SHP77 (cell line): ENCODE measurements at regions not wholly inside any gene's neighbourhood (a gene's known extent, or its start where the extent isn't known, plus 50 kb on each side); places are given as distances from the start of the nearest gene placed in this dataset.

ENCODE experiments used
- DNase-seq, 2 experiments: peaks; one replicate each; lab custom pipeline; 2025; lab: John Stamatoyannopoulos, UW

DNA sequence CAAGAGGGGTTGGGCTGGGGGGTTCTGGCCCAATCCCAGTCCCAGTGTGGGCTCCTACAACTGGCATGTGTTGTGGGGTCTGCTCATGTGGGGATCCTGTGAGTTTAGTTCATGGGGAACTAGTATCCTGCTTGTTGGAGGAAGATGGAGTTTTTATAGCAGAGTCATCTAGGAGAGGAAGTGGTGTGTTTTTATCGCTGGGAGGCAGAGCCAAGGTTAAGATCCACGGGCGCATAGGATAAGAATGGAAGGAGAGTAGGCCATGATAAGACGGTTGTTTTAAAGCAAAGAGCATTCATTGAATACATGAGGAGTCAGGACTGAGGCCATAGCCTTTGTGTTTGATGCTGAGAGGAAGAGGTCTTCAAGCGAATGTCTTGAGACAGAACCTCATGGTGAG lies 211.6 kb upstream of the COBL start:
- DNase-seq: no peak

DNA sequence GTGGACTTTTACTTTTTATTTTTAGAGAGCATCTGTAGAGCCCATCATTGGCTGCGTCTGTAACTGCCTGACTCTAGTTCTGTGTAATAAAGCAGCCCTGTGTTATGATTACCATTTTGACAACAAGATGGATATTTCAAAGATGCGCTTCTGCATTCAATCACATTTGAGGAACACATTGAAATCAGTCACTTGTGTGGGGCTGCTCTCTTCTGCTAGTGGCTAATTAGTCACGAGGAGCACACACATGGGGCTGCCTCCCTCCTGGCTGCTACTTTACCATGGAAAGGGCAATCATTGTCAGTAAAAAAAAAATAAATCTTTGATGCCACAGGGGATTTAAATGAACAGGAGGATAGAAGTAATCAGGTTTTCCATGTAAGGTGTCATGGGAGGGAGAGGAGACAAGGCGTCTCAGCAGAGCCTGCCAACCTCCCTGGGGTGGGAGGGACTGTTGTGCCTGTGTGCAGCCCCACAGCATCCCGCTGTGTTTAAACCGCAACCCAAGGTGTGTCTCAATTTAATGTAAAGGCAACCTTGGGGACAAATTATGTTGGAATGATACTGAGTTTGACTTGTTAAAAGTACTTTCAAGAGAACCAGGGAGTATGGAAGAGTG lies 205.2 kb upstream of the COBL start:
- DNase-seq: no peak

DNA sequence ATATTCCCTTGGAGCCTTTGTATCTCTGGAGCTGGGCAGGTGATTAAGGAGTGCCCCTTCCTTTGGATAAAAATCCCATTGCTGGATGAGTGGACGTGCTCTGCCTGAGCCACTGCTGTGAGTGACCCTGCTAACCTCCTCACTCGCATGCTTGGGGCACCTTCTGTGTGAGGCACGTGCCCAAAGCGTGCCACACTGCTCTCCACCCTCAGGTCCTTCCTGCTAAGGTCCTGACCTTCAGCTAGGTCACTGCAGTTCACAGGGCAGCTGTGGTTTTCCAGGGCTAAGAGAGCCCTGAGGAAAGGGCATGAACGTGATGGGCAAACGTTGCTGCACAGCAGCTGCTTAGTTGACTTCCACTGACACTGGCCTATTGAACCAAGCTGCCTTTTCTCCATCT lies 204.4 kb upstream of the COBL start:
- DNase-seq: no peak

DNA sequence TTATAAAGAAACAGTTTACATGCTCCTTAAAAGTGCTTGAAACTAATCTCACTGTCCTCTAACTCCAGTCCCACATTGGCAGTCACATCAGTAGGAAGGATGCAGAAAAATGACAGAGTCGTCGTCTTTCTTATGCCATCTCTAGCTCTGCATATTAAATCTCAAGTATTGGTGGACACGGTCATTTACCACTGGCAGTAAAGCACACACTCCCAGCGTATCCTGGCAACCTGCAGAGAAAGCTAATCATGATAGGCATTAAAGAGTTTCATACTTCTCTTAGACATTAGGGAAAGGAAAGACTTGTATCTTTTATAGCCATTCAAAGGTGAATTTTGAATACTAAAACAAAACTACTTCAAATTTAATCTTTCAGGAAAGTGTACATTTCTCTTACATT lies 202.0 kb upstream of the COBL start:
- no peak for DNase-seq

DNA sequence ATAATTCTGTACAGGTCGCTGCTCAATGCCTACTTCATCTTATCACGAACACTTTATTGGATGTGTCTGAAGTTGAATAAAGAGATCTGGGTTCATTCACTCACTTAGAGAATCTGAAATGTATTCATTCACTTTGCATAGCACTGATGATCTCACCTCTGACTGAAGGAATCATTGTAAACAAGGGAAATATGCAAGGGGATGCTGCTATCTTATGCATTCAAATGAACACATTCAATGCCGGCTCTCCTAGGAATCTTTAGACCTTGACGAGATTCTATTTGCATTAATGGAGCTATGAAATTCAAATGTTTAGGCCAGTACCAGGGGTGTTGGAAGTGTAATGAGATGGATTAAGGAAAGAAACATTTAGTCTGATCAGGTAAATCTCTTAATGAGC lies 200.6 kb upstream of the COBL start:
- DNase-seq: no peak

DNA sequence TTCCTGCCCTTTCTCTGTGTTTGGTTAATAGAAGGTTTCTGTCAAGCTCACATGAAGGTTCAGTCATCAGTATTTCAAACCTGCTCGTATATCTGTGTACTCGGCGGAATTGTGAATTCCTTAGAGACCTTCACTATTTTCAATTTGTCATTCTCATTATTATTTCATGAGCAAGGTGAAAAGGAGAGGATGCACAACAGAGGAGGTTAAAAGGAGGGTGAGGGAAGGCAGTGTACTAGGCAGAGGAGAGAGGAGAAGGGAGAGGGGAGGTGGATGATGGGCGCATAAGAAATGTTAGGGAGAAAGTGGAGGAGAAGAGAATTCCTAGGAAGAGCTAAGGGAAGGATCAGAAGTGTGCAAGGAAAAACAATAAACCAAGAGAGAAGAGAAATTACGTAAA lies 185.0 kb upstream of the COBL start:
- DNase-seq: no peak

DNA sequence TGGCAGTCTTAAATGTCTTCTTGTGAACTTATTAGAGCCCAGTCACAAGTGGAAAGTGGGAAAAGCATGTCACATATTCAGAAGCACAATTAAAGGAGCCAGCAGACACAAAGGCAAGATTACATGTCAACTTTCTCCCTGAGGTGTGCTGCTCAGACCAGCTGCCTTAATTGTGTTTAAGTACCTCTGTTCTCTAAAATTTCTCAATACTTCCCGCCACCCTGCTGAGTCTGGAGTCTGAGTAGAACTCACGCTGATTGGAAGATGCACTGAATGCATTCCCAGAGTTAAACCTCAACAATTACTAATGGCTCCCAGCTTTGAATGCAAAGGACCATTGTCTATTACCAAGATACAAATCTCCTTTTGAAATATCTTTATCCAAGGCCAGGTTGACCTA lies 166.4 kb upstream of the COBL start:
- no peak for DNase-seq

DNA sequence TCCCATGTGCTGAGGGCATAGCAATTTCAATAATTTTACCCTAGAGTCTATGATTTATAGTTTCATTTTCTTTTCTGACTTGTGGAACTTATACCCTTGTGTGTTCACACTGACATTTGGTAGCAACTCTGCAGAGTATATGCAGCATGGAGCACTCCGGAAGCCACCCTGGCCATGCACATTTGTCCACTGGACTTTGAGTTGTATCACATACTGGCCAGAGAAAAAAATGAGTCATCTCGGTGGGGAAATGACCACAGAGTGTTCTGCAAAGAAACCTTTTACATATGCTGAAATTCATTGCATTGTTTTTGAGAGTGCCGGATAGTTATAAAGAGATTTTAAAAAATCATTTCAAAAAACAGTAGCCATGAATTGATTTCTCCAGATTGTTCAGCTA lies 164.8 kb upstream of the COBL start:
- DNase-seq: no peak

DNA sequence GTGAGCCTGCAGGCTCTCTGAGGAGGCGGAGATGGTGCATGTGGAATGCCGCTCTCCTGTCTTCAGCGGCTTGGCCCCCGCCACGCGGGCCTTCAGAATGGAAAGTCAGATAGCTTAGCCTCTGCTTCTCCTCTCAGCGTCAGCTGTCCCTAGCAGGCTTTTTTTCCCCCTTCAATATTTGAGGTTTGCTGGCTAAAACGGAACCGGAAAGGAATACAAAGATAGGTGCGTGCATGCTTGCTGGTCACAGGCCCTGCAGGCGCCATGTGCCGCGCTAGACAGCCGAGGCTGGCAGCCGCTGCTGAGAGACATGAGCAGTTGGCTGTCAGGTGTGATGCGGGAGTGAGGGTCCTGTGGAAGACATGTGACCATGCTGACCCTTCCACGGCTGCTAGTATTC lies 161.2 kb upstream of the COBL start:
- no peak for DNase-seq

DNA sequence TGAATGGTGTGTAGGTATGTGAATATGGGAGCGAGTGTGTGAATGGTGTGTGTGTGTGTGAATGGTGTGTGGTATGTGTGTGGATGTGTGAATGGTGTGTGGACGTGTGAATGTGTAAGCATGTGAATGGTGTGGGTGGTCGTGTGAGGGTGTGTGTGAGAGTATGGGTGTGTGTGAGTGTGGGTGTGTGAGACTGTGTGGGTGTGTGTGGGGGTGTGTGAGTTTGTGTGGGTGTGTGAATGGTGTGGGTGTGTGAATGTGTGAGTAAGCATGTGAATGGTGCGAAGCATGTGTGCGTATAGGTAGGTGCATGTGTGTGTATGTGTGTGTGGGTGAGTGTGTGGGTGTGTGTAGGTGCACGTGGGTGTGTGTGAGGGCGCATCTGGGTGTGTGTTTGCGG lies 160.7 kb upstream of the COBL start:
- no peak for DNase-seq

DNA sequence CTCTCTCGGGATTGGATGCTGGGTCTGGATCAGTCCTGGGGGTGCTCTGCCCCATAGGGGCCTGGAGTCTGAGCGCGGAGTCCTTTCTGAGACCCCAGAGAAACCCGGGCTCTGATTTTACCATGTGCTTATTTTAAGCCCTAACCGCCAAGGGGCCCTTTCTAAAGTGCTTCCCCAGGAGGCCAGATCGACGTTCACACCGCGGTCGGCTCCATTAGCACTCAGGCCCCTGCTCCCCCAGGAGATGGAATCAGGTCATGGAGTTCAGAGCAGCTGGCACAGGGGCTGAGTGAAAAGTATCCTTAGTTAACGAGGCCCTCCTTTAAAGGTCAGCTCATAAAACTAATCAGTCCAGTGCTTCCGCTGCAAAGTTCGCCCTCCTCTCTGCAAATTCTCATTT lies 159.4 kb upstream of the COBL start:
- no peak for DNase-seq

DNA sequence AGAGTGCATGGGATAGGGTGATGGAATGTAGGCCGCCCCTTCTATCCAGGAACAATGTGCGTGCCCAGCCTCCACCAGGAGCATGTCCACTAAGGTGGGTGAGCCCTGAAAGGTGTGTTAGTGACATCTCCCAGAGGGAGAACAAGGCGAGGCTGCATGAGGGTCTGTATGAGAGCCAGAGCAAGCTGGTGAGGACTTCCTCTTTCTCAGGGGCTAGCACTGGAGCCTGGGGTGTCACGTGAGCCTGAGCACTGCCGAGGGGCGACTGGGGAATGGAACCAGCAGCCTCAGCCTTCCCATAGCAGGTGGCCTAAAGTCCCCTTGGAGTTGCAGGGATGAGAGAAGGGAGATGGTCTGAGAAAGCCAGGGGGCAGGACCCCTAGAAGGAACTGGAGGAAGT lies 156.3 kb upstream of the COBL start:
- no peak for DNase-seq

DNA sequence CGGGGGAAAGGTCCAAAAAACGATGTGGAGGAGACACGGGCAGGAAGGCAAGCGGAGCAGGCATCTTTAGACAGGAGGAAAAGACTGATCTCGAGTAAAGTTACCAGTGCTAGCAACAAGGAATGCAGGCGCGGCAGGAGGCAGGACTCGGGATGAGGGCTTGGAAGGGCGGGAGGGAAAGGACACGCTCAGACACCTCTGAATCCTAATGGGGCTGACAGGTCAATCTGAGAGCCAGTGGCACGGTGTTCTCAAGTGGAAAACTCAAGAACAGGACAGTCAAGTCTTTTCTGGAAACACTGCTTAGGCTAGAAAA lies 155.3 kb upstream of the COBL start:
- no peak for DNase-seq

DNA sequence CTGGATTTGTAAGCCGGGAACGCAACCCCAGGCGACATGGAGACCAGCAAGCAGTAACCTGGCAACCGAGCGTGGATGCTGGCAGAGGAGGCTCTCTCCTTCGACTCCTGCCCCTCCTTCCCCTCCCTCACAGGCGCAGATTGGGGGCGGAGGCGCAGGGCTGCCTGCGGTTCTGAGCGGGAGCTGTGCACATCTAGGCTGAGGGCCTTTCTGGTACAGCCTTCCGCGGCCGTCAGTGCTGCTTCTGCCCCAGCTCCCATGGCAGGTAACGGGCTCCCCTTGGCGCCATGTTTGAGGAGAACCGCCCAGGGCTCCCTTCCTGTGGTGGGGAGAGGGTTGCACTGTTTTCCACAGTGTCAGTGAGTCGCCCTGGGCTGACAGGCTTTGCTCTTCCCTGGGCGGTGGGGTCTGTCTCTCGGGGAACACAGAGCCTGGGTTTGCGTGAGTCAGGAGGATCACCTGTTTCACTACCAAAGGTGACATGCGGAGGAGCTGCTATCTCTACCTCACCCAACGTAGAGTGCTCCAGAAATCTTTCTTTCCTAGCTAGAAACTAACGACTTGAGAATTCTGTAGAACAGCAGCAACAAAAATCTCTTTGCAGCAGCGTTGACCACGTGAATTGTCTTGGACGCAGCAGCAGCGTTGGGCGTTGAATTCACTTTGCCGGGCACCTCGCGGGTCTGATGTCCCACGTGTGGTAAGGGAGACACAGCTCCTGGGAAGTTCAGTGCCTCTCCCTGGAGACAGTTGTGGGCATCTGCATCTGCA lies 154.8 kb upstream of the COBL start:
- no peak for DNase-seq

DNA sequence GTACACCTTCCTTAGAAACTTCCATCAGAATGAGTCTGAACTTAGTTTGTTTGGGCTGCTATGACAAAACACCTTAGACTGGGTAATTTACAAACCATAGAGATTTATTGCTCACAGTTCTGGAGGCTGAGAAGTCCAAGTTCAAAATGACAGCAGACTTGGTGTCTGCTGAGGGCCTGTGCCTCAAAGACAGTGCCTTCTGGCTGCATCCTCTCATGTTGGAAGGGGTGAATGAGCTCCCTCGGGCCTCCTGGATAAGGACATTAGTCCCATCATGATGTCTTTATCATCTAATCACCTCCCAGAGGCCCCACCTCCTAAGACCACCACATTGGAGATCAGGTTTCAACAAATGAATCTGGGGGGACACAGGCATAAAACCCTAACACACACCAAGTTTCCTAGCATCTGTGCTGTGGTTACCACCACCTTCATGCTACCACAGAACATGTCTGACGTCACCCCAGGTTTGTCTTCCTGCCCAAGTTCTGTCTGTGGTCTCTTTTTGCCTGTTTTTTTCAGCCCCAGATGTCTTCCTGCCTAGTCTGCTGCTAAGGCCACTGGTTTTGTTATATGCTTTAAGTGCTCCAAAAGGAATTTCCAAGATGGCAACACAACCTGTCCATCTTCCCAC lies 150.9 kb upstream of the COBL start:
- DNase-seq: no peak

DNA sequence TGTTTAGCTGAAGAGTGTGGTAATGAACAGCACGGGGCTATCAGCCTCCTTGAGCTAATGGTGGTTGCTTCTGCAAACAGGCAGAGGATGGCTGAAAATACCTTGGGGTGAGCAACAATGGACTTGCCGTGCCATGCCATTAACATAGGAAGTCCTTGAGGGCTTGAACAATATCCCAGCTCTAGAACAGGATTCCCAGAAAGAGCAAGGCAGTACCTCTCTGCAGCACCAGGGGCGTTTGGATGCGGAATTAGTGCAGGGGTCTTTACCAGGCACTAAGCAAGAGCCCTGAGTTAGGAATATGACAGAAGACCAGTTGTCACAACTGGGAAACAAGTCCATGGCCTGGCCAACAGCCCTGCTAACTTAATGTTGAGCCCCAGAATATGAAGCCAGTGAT lies 143.2 kb upstream of the COBL start:
- no peak for DNase-seq

DNA sequence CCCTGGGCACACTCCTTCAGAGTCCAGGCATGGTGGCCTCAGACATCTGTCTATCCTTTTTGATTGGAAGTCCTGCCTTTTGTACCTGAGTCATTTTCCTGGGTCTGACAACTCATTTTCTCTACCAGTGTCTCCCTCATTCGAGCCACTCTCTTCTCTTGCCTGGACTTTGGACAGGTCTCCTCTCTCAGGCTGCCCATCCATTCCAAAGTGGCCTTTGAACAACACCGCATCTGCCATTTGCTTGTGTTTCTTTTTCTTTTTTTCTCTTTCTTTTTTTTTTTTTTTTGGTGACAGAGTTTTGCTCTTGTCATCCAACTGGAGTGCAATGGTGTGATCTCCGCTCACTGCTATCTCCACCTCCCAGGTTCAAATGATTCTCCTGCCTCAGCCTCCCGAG lies 142.1 kb upstream of the COBL start:
- no peak for DNase-seq

DNA sequence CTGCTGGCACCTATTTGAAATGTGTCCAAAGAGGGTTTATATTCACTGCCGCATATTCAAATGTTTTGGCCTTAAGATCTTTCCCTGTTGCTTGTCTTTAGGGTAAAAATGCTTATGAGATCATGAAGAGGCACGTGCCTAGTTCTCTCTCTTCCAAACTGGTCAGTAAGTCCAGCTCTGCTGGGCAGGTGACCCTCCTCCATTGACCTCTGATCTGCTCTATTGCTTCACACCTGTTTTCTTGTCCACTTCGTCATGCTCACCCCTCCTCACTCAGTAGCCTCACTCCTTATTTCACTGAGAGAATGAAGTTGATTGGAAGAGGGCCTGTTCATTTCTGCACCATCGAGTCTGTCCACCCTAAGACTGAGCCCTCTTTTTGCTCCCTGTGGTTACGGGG lies 140.5 kb upstream of the COBL start:
- DNase-seq: no peak

DNA sequence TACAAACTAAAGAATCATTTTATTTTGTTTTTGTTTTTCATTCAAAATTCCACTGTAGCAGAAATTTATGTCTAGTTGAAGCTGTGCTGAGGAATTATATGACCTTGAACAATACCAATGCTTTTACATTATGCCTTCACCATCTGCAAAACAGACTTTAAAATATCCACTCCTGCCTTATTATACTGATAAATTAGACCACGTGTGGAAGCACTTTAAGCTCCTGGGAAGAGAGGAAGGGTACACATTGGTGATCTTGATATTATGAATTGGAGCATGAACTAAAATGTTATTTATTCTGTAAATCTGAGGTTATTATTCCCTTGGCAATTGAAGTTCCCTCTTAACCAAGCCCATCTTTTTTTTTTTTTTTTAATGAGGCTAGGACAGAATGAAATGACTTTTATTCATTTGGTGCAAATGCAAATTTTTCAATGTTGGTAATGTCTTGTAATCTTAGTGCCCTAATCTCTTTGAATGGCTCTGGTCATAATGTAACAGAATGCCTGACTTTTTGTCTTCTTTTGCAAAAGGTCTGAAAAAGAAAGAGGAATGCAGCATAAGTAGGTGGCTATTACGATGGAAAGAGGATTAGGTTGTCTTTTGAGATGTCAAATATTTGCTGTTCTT lies 139.9 kb upstream of the COBL start:
- no peak for DNase-seq

DNA sequence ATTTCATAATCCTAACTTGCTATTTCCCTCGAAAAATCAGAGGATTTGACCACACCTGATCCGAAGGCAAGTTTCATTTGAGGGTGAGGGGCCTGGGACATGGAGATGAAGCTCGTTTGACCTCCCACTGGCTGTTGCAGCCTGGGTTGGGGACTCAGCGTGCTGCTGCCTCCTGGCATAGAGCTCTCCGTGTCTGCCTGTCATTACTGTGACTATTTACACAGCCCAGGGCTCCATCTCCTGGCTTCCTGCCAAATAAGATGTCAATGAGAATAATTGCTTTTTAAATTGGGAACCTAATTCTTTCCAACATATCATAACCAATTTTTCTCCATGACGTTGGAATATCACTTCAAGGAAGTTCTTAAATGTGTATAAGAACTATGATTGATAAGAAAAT lies 139.3 kb upstream of the COBL start:
- DNase-seq: peak; percentile 67 to 83

DNA sequence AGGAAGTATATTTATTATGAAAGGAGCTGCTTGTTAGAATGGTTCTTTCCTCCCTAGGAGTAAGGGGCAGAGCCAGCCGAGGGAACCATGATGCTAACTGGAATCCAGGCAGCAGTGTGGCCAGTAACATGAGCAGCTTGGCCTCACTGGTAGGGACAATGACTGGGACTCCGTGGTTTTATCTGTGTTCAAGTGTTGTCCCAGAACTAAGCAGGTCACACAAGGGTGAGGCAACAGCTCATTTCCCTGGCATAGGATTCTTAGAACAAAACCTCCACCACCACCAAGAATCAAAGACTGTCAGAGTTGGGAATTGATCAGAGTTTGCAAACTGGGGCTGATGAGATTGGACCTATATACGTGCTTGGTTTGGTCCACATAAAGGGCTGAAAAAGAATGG lies 138.9 kb upstream of the COBL start:
- no peak for DNase-seq

DNA sequence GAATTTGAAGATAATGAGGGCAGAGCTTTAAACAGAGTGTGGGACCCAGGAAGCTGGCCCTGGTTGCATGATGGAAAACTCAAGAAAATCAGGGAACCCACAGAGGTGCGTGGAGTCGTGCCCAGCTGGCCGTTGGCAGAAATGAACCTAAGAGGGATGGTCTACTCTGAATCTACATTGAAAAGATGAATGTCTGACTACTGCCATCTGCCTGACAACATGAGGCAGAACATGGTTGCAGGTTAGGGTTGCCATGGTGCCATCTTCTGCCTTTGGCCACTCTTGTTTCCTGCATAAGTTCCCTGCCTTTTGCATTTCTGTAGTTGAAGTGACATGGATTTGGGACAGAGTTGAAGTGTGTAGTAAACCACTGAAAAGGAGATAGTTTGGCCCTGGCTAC lies 138.5 kb upstream of the COBL start:
- DNase-seq: peak in 1 of 2 experiments; percentile 13

DNA sequence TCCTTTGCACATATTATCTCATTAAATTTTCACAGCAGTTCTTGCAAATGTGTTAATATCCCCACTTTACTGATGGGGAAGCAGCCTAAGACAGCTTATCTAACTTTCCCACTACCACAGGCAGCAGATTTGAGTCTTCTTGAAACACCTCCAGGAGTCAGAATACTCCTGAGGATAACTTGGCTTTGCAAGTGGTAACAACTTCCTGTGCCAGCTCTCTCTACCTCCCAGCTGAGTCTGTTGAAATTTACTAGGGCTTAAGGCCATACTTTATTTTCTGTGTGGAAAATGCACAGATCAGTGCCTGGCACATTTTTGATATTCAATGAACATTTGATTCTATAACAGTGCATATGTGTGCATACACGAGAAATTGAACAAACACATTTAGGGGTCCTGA lies 136.1 kb upstream of the COBL start:
- no peak for DNase-seq
